ENCODE measurements at regions not wholly inside any gene's neighbourhood (a gene's known extent, or its start where the extent isn't known, plus 50 kb on each side); places are given as distances from the start of the nearest gene placed in this dataset.

DNA sequence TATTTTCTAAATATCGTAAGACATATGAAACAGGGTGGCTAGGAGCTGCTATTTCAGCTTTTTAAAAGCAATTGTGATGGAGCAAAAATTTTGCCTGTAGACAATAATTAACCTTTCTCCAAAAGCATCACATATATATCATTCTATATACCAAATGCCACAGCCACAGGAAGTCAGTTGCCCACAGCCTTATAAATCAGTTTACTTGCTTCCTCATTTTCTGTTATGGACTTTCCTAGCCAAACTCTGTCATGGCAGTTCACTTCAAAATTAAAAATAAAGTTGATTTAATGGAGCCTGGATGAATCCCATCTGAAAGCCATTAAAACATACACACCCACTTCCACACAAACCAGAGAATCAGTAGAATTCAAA lies 93.4 kb upstream of the NHSL1 start:
- TF ChIP-seq CTCF (conservative IDR thresholded peaks at IDR 0.05; ENCODE audit: low read length) (no peak), EZH2phosphoT487 (IDR thresholded peaks at IDR 0.05; ENCODE audit: borderline replicate concordance) (no peak)

Measured in Loucy (cell line).